Lung (tissue), 11 donors: ENCODE measurements at regions not wholly inside any gene's neighbourhood (a gene's known extent, or its start where the extent isn't known, plus 50 kb on each side); places are given as distances from the start of the nearest gene placed in this dataset.

Source experiments
- ATAC-seq: fragments of 200-7000 bp; cut with Tn5 transposase; one replicate; pipeline ENCODE4 v1.9.1; 2020; ENCODE audit warnings: moderate number of reproducible peaks; ENCODE audit not compliant: insufficient read depth, low FRiP score
- DNase-seq, 3 donors: peaks; one replicate each; pipeline ENCODE4 v3.0.0-alpha.2; 2013 to 2017
- H3K27ac ChIP-seq, 2 donors: one replicate each; pipeline ENCODE4 v1.5.1; 2013; ENCODE audit warnings: mild to moderate bottlenecking in 2 of 2, moderate library complexity in 2 of 2, control low read depth in 1 of 2, inconsistent platforms in 1 of 2, low read depth in 1 of 2, low read length in 1 of 2
- H3K27me3 ChIP-seq, 3 donors: one replicate each; pipeline ENCODE4 v1.5.1; 2013; ENCODE audit warnings: low read length in 2 of 3; ENCODE audit not compliant: control insufficient read depth in 3 of 3, insufficient read depth in 3 of 3
- H3K36me3 ChIP-seq, 4 donors: one replicate each; pipeline ENCODE4 v1.5.1; 2013; ENCODE audit warnings: low read length in 4 of 4, mild to moderate bottlenecking in 1 of 4, moderate library complexity in 1 of 4; ENCODE audit not compliant: control insufficient read depth in 4 of 4, insufficient read depth in 4 of 4
- H3K4me1 ChIP-seq, 5 donors: one replicate each; pipeline ENCODE4 v1.5.1; 2013; ENCODE audit warnings: low read length in 5 of 5, mild to moderate bottlenecking in 2 of 5, moderate library complexity in 1 of 5; ENCODE audit not compliant: control insufficient read depth in 5 of 5, insufficient read depth in 5 of 5
- H3K4me3 ChIP-seq: one replicate; pipeline ENCODE4 v1.5.1; 2013; ENCODE audit warnings: mild to moderate bottlenecking, control low read depth, moderate library complexity
- H3K9ac ChIP-seq, 2 donors: one replicate each; pipeline ENCODE4 v1.5.1; 2013; ENCODE audit warnings: low read length in 2 of 2, control low read depth in 1 of 2; ENCODE audit not compliant: insufficient read depth in 1 of 2
- H3K9me3 ChIP-seq, 4 donors: one replicate each; pipeline ENCODE4 v1.5.1; 2013; ENCODE audit warnings: low read length in 3 of 4, mild to moderate bottlenecking in 1 of 4, moderate library complexity in 1 of 4; ENCODE audit not compliant: control insufficient read depth in 4 of 4, insufficient read depth in 3 of 4
- CTCF ChIP-seq: IDR thresholded peaks from 2 replicates; pipeline ENCODE4 v1.5.1; 2012; ENCODE audit warnings: mild to moderate bottlenecking; ENCODE audit errors: control extremely low read depth, extremely low read depth
- WGBS, 2 donors: extraction: QIAGEN DNeasy Blood & Tissue Kit; methylation state at CpG; one replicate each; pipeline ENCODE4 v1.1.7; 2013; 5-methylcytosine and 5-hydroxymethylcytosine counted together
- donor health status: control.
- donor health status: control.
- donor health status: Bipolar disorder and iron deficiency.
- donor health status: healthy.
- donor health status: DM: yes; HTN: yes; CAD: no.

- Histone ChIP-seq H3K36me3 (no peaks in the 10 kb centered on the region), H3K9ac (no peak overlapping the region), H3K27me3 (no peaks in the 10 kb centered on the region), H3K27ac (no peak overlapping the region), H3K4me1 (peaks cover 0 to 16% (median 0%) of the 10 kb centered on the region in 5 donors), H3K4me3 (no peak overlapping the region), H3K9me3 (no peaks in the 10 kb centered on the region)
- no peak for TF ChIP-seq CTCF
- DNase-seq (peak in 2 of 3 donors; percentile 37 to 38), ATAC-seq (no peak)
- 44 to 49% methylated on average over 2 of the region's 2 CpGs for WGBS, 2 donors
These were observed 1056.0 kb downstream of the STIM2 start for GRCh38 chr4:27916452-27917184.

- no peaks in the 10 kb centered on the region for H3K36me3 ChIP-seq
- ATAC-seq (no peak), DNase-seq (no peak)
- no peak overlapping the region for H3K27ac ChIP-seq
- no peak overlapping the region for H3K9ac ChIP-seq
- TF ChIP-seq CTCF = no peak
- H3K9me3 ChIP-seq = no peaks in the 10 kb centered on the region
- 46 to 52% methylated on average over 2 of the region's 2 CpGs for WGBS, 2 donors
- no peaks in the 10 kb centered on the region for H3K27me3 ChIP-seq
- peaks cover 0 to 16% (median 0%) of the 10 kb centered on the region in 5 donors for H3K4me1 ChIP-seq
- H3K4me3 ChIP-seq = no peak overlapping the region
These were observed 1056.7 kb downstream of the STIM2 start for GRCh38 chr4:27917381-27917780.

DNA sequence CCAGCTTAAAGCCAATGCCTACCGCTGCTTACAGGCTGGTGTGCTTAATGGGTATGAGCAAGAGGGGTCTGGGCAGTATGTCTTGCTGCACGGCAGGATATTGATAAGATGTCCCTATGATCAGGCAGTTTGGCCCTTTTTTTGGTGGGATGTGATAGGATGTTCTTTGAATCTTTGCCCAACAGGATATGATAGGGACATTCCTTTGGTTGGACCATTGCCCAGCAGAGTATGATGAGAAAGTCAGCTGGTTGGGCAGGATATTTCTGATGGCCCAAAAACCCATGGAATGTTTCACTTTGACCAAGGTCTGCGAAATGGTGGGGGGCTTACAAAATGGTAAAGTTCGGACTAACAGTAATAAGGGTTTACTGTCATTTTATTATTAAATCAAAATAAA is 1060.6 kb downstream of the STIM2 start:
- H3K36me3 ChIP-seq = no peaks in the 10 kb centered on the region
- DNase-seq (peak; percentile 32 to 74 (median 58)), ATAC-seq (no peak)
- no peak for TF ChIP-seq CTCF
- H3K27me3 ChIP-seq = no peaks in the 10 kb centered on the region
- H3K9me3 ChIP-seq = no peaks in the 10 kb centered on the region
- H3K9ac ChIP-seq = no peak overlapping the region
- no peak overlapping the region for H3K4me3 ChIP-seq
- H3K4me1 ChIP-seq = peaks cover 0 to 16% (median 0%) of the 10 kb centered on the region in 5 donors
- WGBS, 2 donors = 61 to 73% methylated on average over 4 of the region's 4 CpGs
- H3K27ac ChIP-seq = no peak overlapping the region
